A549 (cell line): ENCODE measurements at regions not wholly inside any gene's neighbourhood (a gene's known extent, or its start where the extent isn't known, plus 50 kb on each side); places are given as distances from the start of the nearest gene placed in this dataset.
"Not testable (repeated sequence)": the region's sequence is repeated elsewhere in the genome, so short reads cannot be mapped to it uniquely, and the experiment has no call there.

Experiments used
- ATAC-seq, 2 experiments: fragments of 200-7000 bp in 1 of 2; fragments of >200 bp in 1 of 2; cut with Nextera tagmentation in 1 of 2; cut with Tn5 transposase in 1 of 2; 3 replicates each; pipeline versions ENCODE4 v1.8.0 to v1.9.1; 2018 to 2020; ENCODE audit warnings: mild to moderate bottlenecking in 1 of 2, moderate library complexity in 1 of 2
- CTCF ChIA-PET: fragments of 300-600 bp; sonication (Branson Sonifier 250); formaldehyde crosslinking; extraction: SDS; loops from one replicate; lab custom pipeline; 2021; ENCODE audit warnings: antibody characterized with exemption, inconsistent platforms; lab: Yijun Ruan, JAX
- POLR2A ChIA-PET: fragments of 350-600 bp; formaldehyde crosslinking; extraction: SDS; loops from one replicate; lab custom pipeline; 2021; ENCODE audit warnings: antibody characterized with exemption, inconsistent platforms; lab: Yijun Ruan, JAX
- DNase-seq, 2 experiments: peaks; one replicate each; pipeline versions ENCODE4 v3.0.0 to v3.0.0-alpha.2; 2011 to 2016; ENCODE audit warnings: low read depth in 1 of 2, low spot score in 1 of 2
- FAIRE-seq: peaks from 2 replicates; lab custom pipeline; 2011; peaks lifted over from hg19 to GRCh38; lab: Jason Lieb, UNC
- H3K27ac ChIP-seq, 2 experiments: fragments of >200 bp; sonication (Bioruptor Twin); formaldehyde crosslinking; 3 replicates each; pipeline ENCODE4 v1.5.1; 2016 to 2017
- H3K4me1 ChIP-seq: fragments of >200 bp; sonication (Bioruptor Twin); formaldehyde crosslinking; 3 replicates; pipeline ENCODE4 v1.6.1; 2016
- H3K4me2 ChIP-seq: fragments of >200 bp; sonication (Bioruptor Twin); formaldehyde crosslinking; 3 replicates; pipeline ENCODE4 v1.6.1; 2016
- H3K4me3 ChIP-seq: fragments of >200 bp; sonication (Bioruptor Twin); formaldehyde crosslinking; 3 replicates; pipeline ENCODE4 v1.5.1; 2016
- H3K9me3 ChIP-seq: fragments of >200 bp; sonication (Bioruptor Twin); formaldehyde crosslinking; 3 replicates; pipeline ENCODE4 v1.6.1; 2016
- ATOH8 ChIP-seq: fragments of 250-450 bp; sonication (Bioruptor Pico); IDR thresholded peaks from 2 replicates; pipeline ENCODE4 v1.5.0; 2020; ENCODE audit warnings: low read depth, mild to moderate bottlenecking, moderate library complexity
- BCL3 ChIP-seq: fragments of >200 bp; sonication (Bioruptor Twin); formaldehyde crosslinking; IDR thresholded peaks from 3 replicates; pipeline ENCODE4 v1.6.1; 2016
- BHLHE40 ChIP-seq: IDR thresholded peaks from 2 replicates; pipeline ENCODE4 v1.6.1; 2012; ENCODE audit warnings: low read depth, low read length, inconsistent platforms
- CBX2 ChIP-seq: fragments of 200-600 bp; sonication (generic); IDR thresholded peaks from 2 replicates; pipeline ENCODE4 v1.6.1; 2016; ENCODE audit warnings: low read depth, mild to moderate bottlenecking, borderline replicate concordance
- CEBPB ChIP-seq, 2 experiments: fragments of >200 bp in 1 of 2; sonication (Bioruptor Twin) in 1 of 2; formaldehyde crosslinking in 1 of 2; IDR thresholded peaks; 2 replicates each; pipeline ENCODE4 v1.6.1; 2012 to 2016
- CHD4 ChIP-seq: fragments of 200-600 bp; sonication (generic); IDR thresholded peaks from 2 replicates; pipeline ENCODE4 v1.6.1; 2016; ENCODE audit warnings: antibody characterized with exemption, mild to moderate bottlenecking, borderline replicate concordance
- CTCF ChIP-seq: fragments of >200 bp; sonication (Bioruptor Twin); formaldehyde crosslinking; IDR thresholded peaks from 3 replicates; pipeline ENCODE4 v1.5.1; 2016
- EHF ChIP-seq: fragments of 250-450 bp; sonication (Bioruptor Pico); IDR thresholded peaks from 2 replicates; pipeline ENCODE4 v1.5.0; 2020; ENCODE audit warnings: mild to moderate bottlenecking
- ELK1 ChIP-seq: fragments of 150-350 bp; IDR thresholded peaks from 2 replicates; pipeline ENCODE4 v1.6.1; 2014; ENCODE audit warnings: low read depth, mild to moderate bottlenecking, low read length
- FOSL2 ChIP-seq, 2 experiments: fragments of 450-650 bp in 1 of 2; fragments of >200 bp in 1 of 2; sonication (Bioruptor Twin) in 1 of 2; formaldehyde crosslinking; IDR thresholded peaks; 2 replicates each; pipeline versions ENCODE4 v1.5.0 to v1.6.1; 2016 to 2020; ENCODE audit warnings: mild to moderate bottlenecking in 1 of 2, moderate library complexity in 1 of 2
- GATA3 ChIP-seq: IDR thresholded peaks from 2 replicates; pipeline ENCODE4 v1.6.1; 2012; ENCODE audit warnings: borderline replicate concordance
- HES2 ChIP-seq: fragments of >200 bp; sonication (Bioruptor Twin); formaldehyde crosslinking; IDR thresholded peaks from 2 replicates; pipeline ENCODE4 v1.6.1; 2016
- HOXA7 ChIP-seq: fragments of 250-450 bp; sonication (Bioruptor Pico); IDR thresholded peaks from 2 replicates; pipeline ENCODE4 v1.5.0; 2020; ENCODE audit warnings: mild to moderate bottlenecking, moderate library complexity
- HOXB5 ChIP-seq: fragments of 250-450 bp; sonication (Bioruptor Pico); IDR thresholded peaks from 2 replicates; pipeline ENCODE4 v1.5.0; 2020; ENCODE audit warnings: mild to moderate bottlenecking, moderate library complexity
- JUN ChIP-seq, 2 experiments: fragments of >200 bp; sonication (Bioruptor Twin); formaldehyde crosslinking; IDR thresholded peaks; 2 replicates in 1 of 2; 3 replicates in 1 of 2; pipeline ENCODE4 v1.6.1; 2016 to 2017
- KDM5A ChIP-seq: fragments of 200-600 bp; sonication (generic); IDR thresholded peaks from 2 replicates; pipeline ENCODE4 v1.6.1; 2016; ENCODE audit warnings: antibody characterized with exemption, mild to moderate bottlenecking
- MAX ChIP-seq: IDR thresholded peaks from 2 replicates; pipeline ENCODE4 v1.6.1; 2012
- MAZ ChIP-seq: fragments of 150-350 bp; IDR thresholded peaks from 2 replicates; pipeline ENCODE4 v1.6.1; 2014; ENCODE audit warnings: antibody characterized with exemption, low read depth, low read length, borderline replicate concordance
- NFE2L2 ChIP-seq: fragments of 150-350 bp; conservative IDR thresholded peaks from 2 replicates; pipeline ENCODE4 v1.6.1; 2014; ENCODE audit warnings: low read length
- NR3C1 ChIP-seq: fragments of >200 bp; sonication (Bioruptor Twin); formaldehyde crosslinking; IDR thresholded peaks from 3 replicates; pipeline ENCODE4 v1.6.1; 2017
- PHF8 ChIP-seq: fragments of 200-600 bp; sonication (generic); IDR thresholded peaks from 2 replicates; pipeline ENCODE4 v1.6.1; 2016; ENCODE audit warnings: low read depth, mild to moderate bottlenecking, antibody characterized with exemption, moderate library complexity, borderline replicate concordance
- RARB ChIP-seq: fragments of 250-450 bp; sonication (Bioruptor Pico); IDR thresholded peaks from 2 replicates; pipeline ENCODE4 v1.8.0; 2021; ENCODE audit warnings: mild to moderate bottlenecking, moderate library complexity
- RCOR1 ChIP-seq: fragments of 150-350 bp; IDR thresholded peaks from 2 replicates; pipeline ENCODE4 v1.6.1; 2014; ENCODE audit warnings: antibody characterized with exemption, low read length, low read depth
- SMC3 ChIP-seq: fragments of >200 bp; sonication (Bioruptor Twin); formaldehyde crosslinking; IDR thresholded peaks from 3 replicates; pipeline ENCODE4 v1.6.1; 2018; ENCODE audit warnings: inconsistent platforms
- USF2 ChIP-seq: fragments of 450-650 bp; IDR thresholded peaks from 2 replicates; pipeline ENCODE4 v1.6.1; 2014; ENCODE audit warnings: antibody characterized with exemption
- ZNF302 ChIP-seq: fragments of 250-450 bp; sonication (Bioruptor Pico); IDR thresholded peaks from 2 replicates; pipeline ENCODE4 v1.9.0; 2021; ENCODE audit warnings: inconsistent platforms, mild to moderate bottlenecking, moderate library complexity
- WGBS: methylation state at CpG from one replicate; pipeline ENCODE4 v1.1.6; 2017; ENCODE audit errors: missing lambda C conversion rate; 5-methylcytosine and 5-hydroxymethylcytosine counted together

- WGBS = 6% methylated on average over 11 of the region's 11 CpGs
- ChIA-PET POLR2A (no interaction called here), CTCF (no interaction called here)
- FAIRE-seq (no peak), DNase-seq (no peak), ATAC-seq (no peak)
- no peak overlapping the region for H3K4me3 ChIP-seq
- H3K27ac ChIP-seq = no peak overlapping the region
- H3K4me2 ChIP-seq = peak overlapping the region; percentile 40
- no peaks in the 10 kb centered on the region for H3K9me3 ChIP-seq
- TF ChIP-seq ELK1 (no peak), CBX2 (no peak), KDM5A (no peak), GATA3 (no peak), NFE2L2 (no peak), PHF8 (no peak), HOXA7 (no peak), FOSL2 (IDR thresholded peaks at IDR 0.05) (no peak), FOSL2 (CRISPR knock-in tag; IDR thresholded peaks at IDR 0.05) (no peak), RARB (no peak), USF2 (no peak), RCOR1 (no peak), ATOH8 (CRISPR knock-in tag) (no peak), CTCF (no peak), EHF (no peak), CEBPB (IDR thresholded peaks at IDR 0.05) (no peak)
- no peaks in the 10 kb centered on the region for H3K4me1 ChIP-seq
Observed at GRCh38 chr17:54353789-54354525, 531.2 kb downstream of the KIF2B start.

GRCh38 chr17:54361073-54361472 is 538.3 kb downstream of the KIF2B start:
- H3K4me3 ChIP-seq, H3K27ac ChIP-seq, DNase-seq, ATAC-seq, H3K4me2 ChIP-seq, POLR2A ChIA-PET, H3K4me1 ChIP-seq, H3K9me3 ChIP-seq, CTCF ChIA-PET, FAIRE-seq: not testable (repeated sequence)
- WGBS = 12% methylated on average over 4 of the region's 4 CpGs

- Histone ChIP-seq H3K4me2 (no peak overlapping the region), H3K4me3 (no peak overlapping the region), H3K9me3 (no peaks in the 10 kb centered on the region), H3K4me1 (no peaks in the 10 kb centered on the region), H3K27ac (no peak overlapping the region)
- ATAC-seq = no peak
- ChIA-PET CTCF (interaction anchor here (1.2 kb wide), 1 partner anchor 12 kb away, joined by 3 read pairs; no protein-coding TSS in a partner anchor), POLR2A (no interaction called here)
- no peak for DNase-seq
- no peak for FAIRE-seq
- TF ChIP-seq BHLHE40 (no peak), CHD4 (no peak), MAZ (no peak), HES2 (no peak), ZNF302 (CRISPR knock-in tag) (no peak), SMC3 (no peak), JUN (IDR thresholded peaks at IDR 0.05) (no peak), HOXB5 (CRISPR knock-in tag) (no peak), MAX (no peak), NR3C1 (no peak), FOSL2 (IDR thresholded peaks at IDR 0.05) (no peak), FOSL2 (CRISPR knock-in tag; IDR thresholded peaks at IDR 0.05) (no peak), BCL3 (no peak), USF2 (no peak)
Observed at GRCh38 chr17:54368906-54369305, 531.7 kb upstream of the TOM1L1 start.
